GM18519 (cell line): ENCODE measurements at regions not wholly inside any gene's neighbourhood (a gene's known extent, or its start where the extent isn't known, plus 50 kb on each side); places are given as distances from the start of the nearest gene placed in this dataset.

Source experiments
- ATAC-seq: cut with Tn5 transposase; IDR thresholded peaks from one replicate; pipeline ENCODE4 v1.9.1; 2021; ENCODE audit warnings: mild to moderate bottlenecking, moderate library complexity; ENCODE audit not compliant: unreplicated experiment, low FRiP score

GRCh38 chr14:25552826-25553225 is 502.9 kb upstream of the STXBP6 start:
- ATAC-seq: no peak

DNA sequence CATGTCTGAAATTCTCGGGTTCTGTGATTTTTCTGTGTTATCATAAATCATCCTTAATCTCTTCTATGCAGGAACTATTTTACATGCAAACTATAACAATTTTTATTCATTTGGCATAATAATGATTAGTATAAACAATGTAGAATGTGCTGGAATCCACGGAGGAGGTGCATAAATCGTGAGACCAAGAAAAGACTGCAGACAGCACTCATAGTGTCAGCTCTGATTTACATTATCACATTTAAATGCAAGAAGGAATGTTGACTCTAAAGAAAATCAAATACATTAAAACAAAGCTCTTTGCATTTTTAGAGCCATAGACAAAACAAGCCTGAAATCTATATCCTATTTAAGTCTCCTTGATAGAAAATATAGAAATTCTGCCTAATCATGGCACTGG is 501.7 kb upstream of the STXBP6 start:
- ATAC-seq: no peak

- no peak for ATAC-seq
Observed at GRCh38 chr14:25546826-25547225, 496.9 kb upstream of the STXBP6 start.

DNA sequence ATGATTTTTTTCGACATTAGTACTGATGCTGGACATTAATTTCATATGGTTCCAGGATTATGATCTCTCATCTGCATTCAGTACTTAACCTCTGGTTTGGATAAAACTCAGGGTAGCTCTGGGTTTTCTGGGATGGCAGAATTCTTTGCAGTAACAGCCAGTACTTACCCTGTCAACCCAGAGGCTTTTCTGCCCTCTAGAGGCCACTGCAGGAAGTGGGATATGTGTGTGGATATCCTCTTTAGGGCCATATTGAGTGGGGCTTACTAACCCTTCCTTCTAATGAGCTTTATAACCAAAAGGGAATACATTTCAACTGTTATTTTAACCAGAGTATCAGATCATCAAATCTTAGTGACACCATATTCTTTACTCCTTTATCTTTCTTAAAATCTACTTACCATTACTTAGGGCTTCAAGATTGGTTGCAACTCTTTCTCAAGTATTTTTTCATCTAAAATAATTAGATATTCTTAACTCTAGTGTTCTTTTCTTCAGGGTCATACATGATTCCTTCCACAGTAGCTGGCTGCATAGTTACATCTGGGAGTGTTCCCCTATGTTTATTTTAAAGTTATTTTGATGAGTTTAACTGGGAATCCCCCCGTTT is 488.0 kb upstream of the STXBP6 start:
- ATAC-seq: no peak

DNA sequence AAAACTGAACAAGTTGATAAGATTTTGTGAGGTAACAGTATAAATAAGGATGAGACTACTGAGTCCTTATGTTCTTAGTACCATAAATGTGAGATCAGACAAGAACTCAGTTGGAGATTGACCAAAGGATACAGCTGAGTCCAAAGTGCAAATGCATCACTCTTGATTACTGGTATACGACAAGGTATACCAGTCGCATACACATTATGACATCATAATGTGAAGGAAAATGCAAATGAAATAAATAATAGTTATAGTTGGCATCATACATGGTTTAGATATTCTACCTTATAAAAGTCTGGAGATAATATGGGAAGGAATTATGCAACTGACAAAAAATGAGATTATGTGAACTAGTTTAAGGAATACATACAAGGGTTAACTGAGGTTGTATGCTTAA is 476.3 kb upstream of the STXBP6 start:
- no peak for ATAC-seq

DNA sequence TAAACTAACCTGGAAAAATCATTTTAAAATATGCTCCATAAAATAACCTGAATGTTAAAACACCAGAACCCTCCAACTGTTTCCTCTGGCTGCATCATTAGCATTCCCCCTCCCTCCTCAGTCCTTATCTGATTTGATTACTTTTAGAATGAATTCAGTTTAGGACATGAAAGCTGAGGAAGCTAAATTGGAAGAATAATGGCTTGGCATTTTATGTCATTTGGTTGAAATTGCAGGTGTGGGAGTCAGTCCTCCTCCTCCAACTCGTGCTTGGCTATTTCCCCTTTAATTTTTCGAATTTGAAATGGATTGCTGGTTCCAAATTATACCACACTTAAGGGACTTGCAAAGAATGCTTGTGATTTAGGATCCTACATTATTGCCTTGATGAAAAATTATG is 473.0 kb upstream of the STXBP6 start:
- ATAC-seq: no peak

- no peak for ATAC-seq
Observed at GRCh38 chr14:25522116-25522515, 472.2 kb upstream of the STXBP6 start.

DNA sequence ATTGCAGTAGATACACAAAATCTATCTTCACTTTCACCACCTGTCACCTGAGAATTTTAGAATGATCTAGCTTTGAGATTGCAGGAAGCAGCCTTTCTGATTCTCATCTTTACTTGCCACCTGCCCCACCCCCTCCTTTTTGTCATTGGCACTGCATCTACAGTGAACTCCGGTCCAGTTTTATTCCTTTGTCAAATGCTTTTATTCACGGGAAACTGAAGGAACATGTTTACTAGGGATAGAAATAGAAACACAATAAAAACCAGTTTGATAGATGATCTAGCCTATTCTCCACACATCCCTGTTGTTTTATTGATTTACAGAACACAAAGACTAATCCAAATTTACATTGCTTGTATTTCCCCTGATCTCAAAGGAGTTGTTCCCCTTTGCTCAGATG is 471.7 kb upstream of the STXBP6 start:
- ATAC-seq: no peak

DNA sequence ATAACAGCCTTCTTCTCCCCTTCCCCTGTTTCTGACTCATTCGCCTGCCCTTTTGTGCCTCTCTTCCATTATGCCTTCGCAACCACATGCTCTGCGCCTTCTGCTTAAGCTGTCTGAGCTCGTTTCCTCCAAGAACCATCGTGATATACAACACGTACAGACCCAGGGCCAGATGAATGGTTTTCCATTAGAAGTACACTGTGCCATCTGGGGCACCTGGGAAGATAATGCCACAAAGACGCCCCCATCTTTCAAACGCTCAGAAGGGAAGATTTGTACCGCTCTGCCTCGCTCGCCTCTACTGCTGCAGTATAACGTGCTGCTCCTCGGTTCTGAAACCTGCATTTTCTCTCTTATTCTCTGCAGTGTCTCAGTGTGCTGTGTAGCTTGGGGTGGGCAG is 470.9 kb upstream of the STXBP6 start:
- no peak for ATAC-seq

GRCh38 chr14:25518364-25518763 is 468.4 kb upstream of the STXBP6 start:
- no peak for ATAC-seq

- ATAC-seq: no peak
Observed at GRCh38 chr14:25516838-25517237, 466.9 kb upstream of the STXBP6 start.

DNA sequence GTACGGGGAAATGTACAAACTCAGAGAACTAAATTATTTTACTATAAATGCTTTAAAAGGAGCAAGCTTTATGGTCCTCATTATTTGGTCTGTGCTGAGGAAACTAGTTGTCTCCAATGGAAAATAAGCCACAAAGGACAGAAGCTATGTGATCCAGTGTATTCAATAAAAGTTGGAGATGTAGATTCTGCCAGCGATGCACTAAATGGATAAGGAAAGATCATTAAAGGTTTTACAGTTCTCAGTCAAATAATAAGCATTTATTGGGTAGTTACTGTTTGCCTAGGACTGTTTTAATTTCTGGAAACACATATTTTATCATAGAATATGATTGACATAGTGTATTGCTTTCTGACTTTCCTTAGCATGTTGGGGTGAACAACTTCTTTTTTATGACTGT is 458.9 kb upstream of the STXBP6 start:
- ATAC-seq: no peak

- ATAC-seq: no peak
Observed at GRCh38 chr14:25501749-25502148, 451.8 kb upstream of the STXBP6 start.

DNA sequence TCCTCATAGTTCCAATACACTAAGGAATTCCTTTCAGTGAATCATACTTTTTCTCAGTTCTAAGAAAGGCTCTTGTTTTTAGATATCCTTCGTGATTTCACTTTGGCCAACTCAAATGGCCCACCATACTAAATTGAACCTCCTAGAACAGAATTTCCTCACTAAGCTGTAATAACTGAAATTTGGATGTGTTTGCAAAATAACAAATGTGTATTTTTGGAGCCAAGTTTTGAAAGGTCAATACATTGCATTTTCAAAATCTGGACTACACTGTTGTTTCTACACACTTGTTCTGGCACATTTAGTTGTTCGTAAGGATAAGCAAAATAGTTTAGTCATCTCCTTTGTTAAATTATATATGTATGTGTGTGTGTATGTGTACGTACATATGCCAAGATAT is 439.0 kb upstream of the STXBP6 start:
- no peak for ATAC-seq

- ATAC-seq: no peak
Observed at GRCh38 chr14:25485381-25485780, 435.4 kb upstream of the STXBP6 start.

- ATAC-seq: no peak
Observed at GRCh38 chr14:25484906-25485305, 435.0 kb upstream of the STXBP6 start.

DNA sequence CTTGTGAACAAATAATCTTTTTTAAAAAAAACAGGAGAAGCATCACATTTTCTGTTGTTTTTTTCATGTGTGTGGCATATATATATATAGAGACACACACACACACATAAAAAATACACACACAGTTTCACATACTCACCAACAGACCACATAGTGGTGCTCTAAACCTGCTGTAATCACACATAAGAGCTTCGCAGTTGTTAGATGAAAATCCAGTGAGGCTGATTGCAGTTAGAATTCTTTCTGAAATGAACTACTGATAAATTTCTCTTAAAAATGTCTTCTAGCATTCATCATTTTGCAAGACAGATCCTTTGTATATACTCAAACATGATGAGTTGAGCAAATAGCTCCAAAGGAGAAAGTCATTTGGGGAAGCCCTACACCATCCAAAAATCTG is 434.3 kb upstream of the STXBP6 start:
- no peak for ATAC-seq

DNA sequence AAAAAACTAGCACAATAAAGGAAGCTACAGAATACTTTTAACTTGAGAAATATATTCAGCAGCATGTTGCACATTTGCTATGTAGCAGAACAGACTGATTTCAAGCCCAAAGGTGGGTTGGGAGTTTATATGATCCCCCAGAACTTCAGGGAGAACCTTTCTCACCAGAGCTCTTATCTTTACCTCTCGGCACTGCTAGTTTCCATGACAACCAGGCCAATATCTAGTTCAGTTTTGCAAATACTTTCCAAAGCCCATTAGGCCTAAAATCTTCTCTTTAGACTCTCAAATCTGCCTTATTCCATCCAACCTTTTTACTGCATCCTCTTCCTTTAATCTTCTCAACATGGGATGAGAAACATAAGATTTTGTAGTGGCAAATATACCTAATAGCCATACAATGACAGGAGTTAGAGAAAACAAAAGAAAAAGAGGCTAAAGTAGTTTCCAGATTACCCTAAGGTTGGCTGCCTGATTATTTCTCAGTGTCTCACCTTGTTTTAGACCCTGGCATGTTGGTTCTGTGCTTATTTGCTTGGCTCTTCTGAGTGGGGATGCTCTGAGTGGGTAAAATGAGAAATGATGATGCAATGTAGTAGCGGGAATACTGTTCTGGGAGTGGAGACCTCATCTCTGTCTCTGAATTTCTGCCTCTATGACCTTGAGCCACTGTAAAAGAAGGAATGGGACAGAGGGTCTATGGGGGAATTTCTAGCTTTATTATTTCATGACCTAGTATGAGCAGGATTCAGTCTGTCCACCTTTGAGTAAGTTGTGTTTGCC is 427.6 kb upstream of the STXBP6 start:
- ATAC-seq: no peak

DNA sequence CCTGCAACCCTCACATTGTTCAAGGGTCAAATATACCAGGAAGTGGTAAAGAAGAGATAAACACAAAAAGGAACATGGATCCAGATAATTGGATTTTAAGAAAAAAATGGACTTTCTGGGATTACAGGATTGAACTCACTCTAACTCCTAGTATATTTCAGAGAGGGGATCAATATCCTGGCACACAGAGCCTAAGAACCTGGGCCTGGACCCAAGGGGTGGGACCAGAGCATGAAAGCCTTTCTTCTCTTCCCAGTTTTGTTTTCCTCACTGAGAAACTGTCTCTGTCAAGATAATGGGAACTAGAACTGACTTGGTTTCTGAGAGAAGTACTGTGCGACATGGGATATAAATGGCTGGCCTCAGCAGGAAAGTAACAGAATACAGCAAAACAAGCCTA is 422.8 kb upstream of the STXBP6 start:
- ATAC-seq: no peak

DNA sequence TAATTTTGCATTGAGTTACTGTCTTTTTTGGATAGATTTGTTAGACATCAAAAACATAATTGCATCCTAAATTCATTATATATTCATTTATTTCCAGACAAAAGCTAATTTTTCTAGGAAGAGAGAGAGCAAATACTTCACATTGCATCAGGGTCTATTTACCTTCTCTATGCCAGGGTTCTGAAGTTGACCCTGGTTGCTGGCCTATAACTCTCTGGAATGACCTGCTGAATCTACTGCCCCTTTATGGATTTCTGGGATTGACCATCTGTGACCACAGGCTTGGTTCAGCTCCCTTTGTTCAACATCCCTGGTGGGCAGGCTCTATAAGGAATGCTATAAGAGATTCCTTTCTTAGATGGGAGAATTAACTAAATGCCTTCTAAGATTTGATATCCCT is 414.8 kb upstream of the STXBP6 start:
- no peak for ATAC-seq

DNA sequence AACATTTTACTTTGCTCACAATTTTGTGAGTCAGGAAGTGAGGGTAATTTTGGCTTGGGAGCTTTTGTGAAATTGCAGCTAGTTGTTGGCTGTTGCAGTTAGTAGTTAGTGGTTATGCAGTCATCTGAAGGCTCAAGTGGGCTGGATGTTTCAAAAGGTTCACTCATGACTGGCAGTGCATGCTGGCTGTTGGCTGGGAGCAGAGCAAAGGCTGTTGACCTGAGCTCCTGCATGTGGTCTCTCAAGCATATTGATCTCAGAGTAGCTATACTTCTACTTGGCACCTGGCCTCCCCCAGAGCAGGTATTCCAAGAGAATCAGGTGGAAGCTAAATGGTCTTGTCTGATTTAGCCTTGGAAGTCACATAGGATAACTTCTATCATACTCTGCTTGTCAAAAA is 414.1 kb upstream of the STXBP6 start:
- ATAC-seq: no peak

GRCh38 chr14:25463480-25463879 is 413.5 kb upstream of the STXBP6 start:
- no peak for ATAC-seq
